ENCODE measurements at regions not wholly inside any gene's neighbourhood (a gene's known extent, or its start where the extent isn't known, plus 50 kb on each side); places are given as distances from the start of the nearest gene placed in this dataset.

- TF ChIP-seq EZH2 (IDR thresholded peaks at IDR 0.05) (no peak), POLR2AphosphoS5 (IDR thresholded peaks at IDR 0.05; ENCODE audit: borderline replicate concordance, low read depth, low read length) (no peak)
Observed at GRCh38 chr12:89033062-89033461, 319.2 kb downstream of the DUSP6 start.

Data from SK-N-MC (cell line).